ENCODE measurements at regions not wholly inside any gene's neighbourhood (a gene's known extent, or its start where the extent isn't known, plus 50 kb on each side); places are given as distances from the start of the nearest gene placed in this dataset.

- no peak for TF ChIP-seq RARB (CRISPR knock-in tag; IDR thresholded peaks at IDR 0.05)
- no peak for TF ChIP-seq ZFP3 (CRISPR knock-in tag; IDR thresholded peaks at IDR 0.05)
- no peak for TF ChIP-seq TOX (CRISPR knock-in tag; IDR thresholded peaks at IDR 0.05; ENCODE audit: borderline replicate concordance)
- no peak for TF ChIP-seq GLIS3 (CRISPR knock-in tag; IDR thresholded peaks at IDR 0.05)
- TF ChIP-seq TCF4 (CRISPR knock-in tag; IDR thresholded peaks at IDR 0.05; ENCODE audit: borderline replicate concordance) = no peak
- no peak for TF ChIP-seq OSR1 (CRISPR knock-in tag; IDR thresholded peaks at IDR 0.05)
- no peak for TF ChIP-seq ISL1 (CRISPR knock-in tag; IDR thresholded peaks at IDR 0.05)
- TF ChIP-seq CREB5 (CRISPR knock-in tag; IDR thresholded peaks at IDR 0.05; ENCODE audit: low read depth) = no peak
- no peak for TF ChIP-seq PATZ1 (CRISPR knock-in tag; IDR thresholded peaks at IDR 0.05; ENCODE audit: borderline replicate concordance)
- TF ChIP-seq ZFP30 (CRISPR knock-in tag; IDR thresholded peaks at IDR 0.05) = no peak
- TF ChIP-seq BACH2 (CRISPR knock-in tag; IDR thresholded peaks at IDR 0.05; ENCODE audit: borderline replicate concordance) = no peak
- TF ChIP-seq SNAI2 (CRISPR knock-in tag; IDR thresholded peaks at IDR 0.05) = no peak
- TF ChIP-seq CSRNP3 (CRISPR knock-in tag; IDR thresholded peaks at IDR 0.05) = no peak
These were observed 706.8 kb downstream of the CD109 start for GRCh38 chr6:74402781-74403180.

Measured in SK-N-SH treated with all-trans-retinoic acid at 6 μM for 48 hours (cell line).